ENCODE measurements at regions not wholly inside any gene's neighbourhood (a gene's known extent, or its start where the extent isn't known, plus 50 kb on each side); places are given as distances from the start of the nearest gene placed in this dataset.

DNA sequence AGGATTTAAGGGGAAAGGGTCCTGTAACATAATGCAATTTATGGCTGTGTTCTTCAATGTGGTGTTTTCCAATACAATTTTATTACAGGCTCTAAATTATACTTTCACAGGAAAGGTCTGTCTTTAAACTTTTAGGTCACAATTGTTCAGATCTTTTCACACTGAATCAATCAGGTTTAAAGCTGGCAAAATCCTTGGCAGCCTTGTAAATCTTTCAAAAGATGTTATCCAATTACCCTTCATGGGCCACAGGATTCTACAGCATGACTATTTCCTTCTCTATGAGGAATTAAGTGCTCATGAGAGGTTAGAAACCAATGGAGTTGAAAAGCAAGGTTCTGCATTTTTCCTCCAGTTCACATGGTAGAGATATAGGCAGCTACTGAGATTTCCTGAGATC is 211.5 kb upstream of the MIR17HG start:
- Histone ChIP-seq H3K27ac (ENCODE audit: low read depth) (no peak overlapping the region), H3F3A (replicated peaks; ENCODE audit: low read depth) (no peaks in the 10 kb centered on the region), H3K79me2 (replicated peaks; ENCODE audit: insufficient read depth) (no peaks in the 10 kb centered on the region), H3K27me3 (ENCODE audit: insufficient read depth) (no peaks in the 10 kb centered on the region), H4K20me1 (replicated peaks; ENCODE audit: insufficient read depth) (no peaks in the 10 kb centered on the region), H3K9me2 (ENCODE audit: insufficient read depth) (no peaks in the 10 kb centered on the region), H3K4me2 (no peak overlapping the region), H3K4me1 (ENCODE audit: insufficient read depth) (peaks cover 45% of the 10 kb centered on the region), H3K4me3 (no peak overlapping the region), H2AFZ (no peak overlapping the region), H3K36me3 (ENCODE audit: insufficient read depth) (no peaks in the 10 kb centered on the region)
- no peak overlapping the region for H3K4me3 Mint-ChIP-seq
- H3K9me3 Mint-ChIP-seq: 0 out of 3 replicates have a peak, but pooled peaks cover 3% of the 10 kb centered on the region
- H3K27me3 Mint-ChIP-seq (ENCODE audit: insufficient read depth, low read depth, poor library complexity): no peaks in the 10 kb centered on the region
- TF ChIP-seq CREB1 (CRISPR knock-in tag; IDR thresholded peaks at IDR 0.05; ENCODE audit: low read depth) (no peak), POLR2AphosphoS5 (IDR thresholded peaks at IDR 0.05; ENCODE audit: low read depth) (no peak)
- H3K4me1 Mint-ChIP-seq: peaks cover 49% of the 10 kb centered on the region
- ATAC-seq (no peak), DNase-seq (ENCODE audit: low spot score) (no peak)
- H3K27ac Mint-ChIP-seq: no peak overlapping the region
- H3K36me3 Mint-ChIP-seq (ENCODE audit: low read depth): no peaks in the 10 kb centered on the region

DNA sequence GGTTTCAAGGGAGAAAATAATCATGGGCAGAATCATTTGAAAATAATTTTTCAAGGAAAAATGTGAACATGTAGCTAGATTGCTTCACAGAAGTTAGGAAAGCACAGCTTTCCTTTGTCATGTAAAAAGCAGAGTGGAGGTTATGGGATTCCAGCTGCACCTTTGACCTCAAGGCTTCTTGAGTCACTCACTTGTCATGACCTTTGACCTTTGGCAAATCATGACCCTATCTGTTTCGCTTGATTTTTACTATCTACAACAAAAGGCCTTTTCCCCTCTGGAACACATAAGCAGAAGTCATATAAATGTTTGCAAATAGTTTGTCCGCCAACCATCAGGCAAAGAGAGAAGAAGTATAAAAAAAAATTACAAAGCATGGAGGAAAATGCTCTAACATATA is 210.7 kb upstream of the MIR17HG start:
- Mint-ChIP-seq H3K27me3 (ENCODE audit: insufficient read depth, low read depth, poor library complexity) (no peaks in the 10 kb centered on the region), H3K36me3 (ENCODE audit: low read depth) (no peaks in the 10 kb centered on the region), H3K4me3 (no peak overlapping the region), H3K27ac (no peak overlapping the region), H3K4me1 (peaks cover 50% of the 10 kb centered on the region), H3K9me3 (0 out of 3 replicates have a peak, but pooled peaks cover 1% of the 10 kb centered on the region)
- Histone ChIP-seq H3K4me3 (no peak overlapping the region), H3K9me2 (ENCODE audit: insufficient read depth) (no peaks in the 10 kb centered on the region), H3K27me3 (ENCODE audit: insufficient read depth) (no peaks in the 10 kb centered on the region), H3K27ac (ENCODE audit: low read depth) (no peak overlapping the region), H3K4me2 (no peak overlapping the region), H3K36me3 (ENCODE audit: insufficient read depth) (no peaks in the 10 kb centered on the region), H3F3A (replicated peaks; ENCODE audit: low read depth) (no peaks in the 10 kb centered on the region), H3K79me2 (replicated peaks; ENCODE audit: insufficient read depth) (no peaks in the 10 kb centered on the region), H2AFZ (no peak overlapping the region), H4K20me1 (replicated peaks; ENCODE audit: insufficient read depth) (no peaks in the 10 kb centered on the region), H3K4me1 (ENCODE audit: insufficient read depth) (peaks cover 45% of the 10 kb centered on the region)
- ATAC-seq: no peak
- DNase-seq (ENCODE audit: low spot score): no peak
- TF ChIP-seq ZNF331 (CRISPR knock-in tag; IDR thresholded peaks at IDR 0.05; ENCODE audit: low read depth): no peak
- no peak for TF ChIP-seq JUNB (IDR thresholded peaks at IDR 0.05; ENCODE audit: unreplicated experiment)
- no peak for TF ChIP-seq NANOG (IDR thresholded peaks at IDR 0.05; ENCODE audit: borderline replicate concordance)
- no peak for TF ChIP-seq CREB1 (CRISPR knock-in tag; IDR thresholded peaks at IDR 0.05; ENCODE audit: low read depth)
- TF ChIP-seq EZH2phosphoT487 (IDR thresholded peaks at IDR 0.05; ENCODE audit: unreplicated experiment): no peak
- TF ChIP-seq, protein P1, sequence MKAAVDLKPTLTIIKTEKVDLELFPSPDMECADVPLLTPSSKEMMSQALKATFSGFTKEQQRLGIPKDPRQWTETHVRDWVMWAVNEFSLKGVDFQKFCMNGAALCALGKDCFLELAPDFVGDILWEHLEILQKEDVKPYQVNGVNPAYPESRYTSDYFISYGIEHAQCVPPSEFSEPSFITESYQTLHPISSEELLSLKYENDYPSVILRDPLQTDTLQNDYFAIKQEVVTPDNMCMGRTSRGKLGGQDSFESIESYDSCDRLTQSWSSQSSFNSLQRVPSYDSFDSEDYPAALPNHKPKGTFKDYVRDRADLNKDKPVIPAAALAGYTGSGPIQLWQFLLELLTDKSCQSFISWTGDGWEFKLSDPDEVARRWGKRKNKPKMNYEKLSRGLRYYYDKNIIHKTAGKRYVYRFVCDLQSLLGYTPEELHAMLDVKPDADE (IDR thresholded peaks at IDR 0.05): no peak
- TF ChIP-seq POLR2AphosphoS5 (IDR thresholded peaks at IDR 0.05; ENCODE audit: low read depth): no peak
- no peak for TF ChIP-seq REST (IDR thresholded peaks at IDR 0.05; ENCODE audit: unreplicated experiment)
- no peak for TF ChIP-seq CTCF (conservative IDR thresholded peaks at IDR 0.05; ENCODE audit: low read depth in 2 of 2)
- TF ChIP-seq, protein P2, sequence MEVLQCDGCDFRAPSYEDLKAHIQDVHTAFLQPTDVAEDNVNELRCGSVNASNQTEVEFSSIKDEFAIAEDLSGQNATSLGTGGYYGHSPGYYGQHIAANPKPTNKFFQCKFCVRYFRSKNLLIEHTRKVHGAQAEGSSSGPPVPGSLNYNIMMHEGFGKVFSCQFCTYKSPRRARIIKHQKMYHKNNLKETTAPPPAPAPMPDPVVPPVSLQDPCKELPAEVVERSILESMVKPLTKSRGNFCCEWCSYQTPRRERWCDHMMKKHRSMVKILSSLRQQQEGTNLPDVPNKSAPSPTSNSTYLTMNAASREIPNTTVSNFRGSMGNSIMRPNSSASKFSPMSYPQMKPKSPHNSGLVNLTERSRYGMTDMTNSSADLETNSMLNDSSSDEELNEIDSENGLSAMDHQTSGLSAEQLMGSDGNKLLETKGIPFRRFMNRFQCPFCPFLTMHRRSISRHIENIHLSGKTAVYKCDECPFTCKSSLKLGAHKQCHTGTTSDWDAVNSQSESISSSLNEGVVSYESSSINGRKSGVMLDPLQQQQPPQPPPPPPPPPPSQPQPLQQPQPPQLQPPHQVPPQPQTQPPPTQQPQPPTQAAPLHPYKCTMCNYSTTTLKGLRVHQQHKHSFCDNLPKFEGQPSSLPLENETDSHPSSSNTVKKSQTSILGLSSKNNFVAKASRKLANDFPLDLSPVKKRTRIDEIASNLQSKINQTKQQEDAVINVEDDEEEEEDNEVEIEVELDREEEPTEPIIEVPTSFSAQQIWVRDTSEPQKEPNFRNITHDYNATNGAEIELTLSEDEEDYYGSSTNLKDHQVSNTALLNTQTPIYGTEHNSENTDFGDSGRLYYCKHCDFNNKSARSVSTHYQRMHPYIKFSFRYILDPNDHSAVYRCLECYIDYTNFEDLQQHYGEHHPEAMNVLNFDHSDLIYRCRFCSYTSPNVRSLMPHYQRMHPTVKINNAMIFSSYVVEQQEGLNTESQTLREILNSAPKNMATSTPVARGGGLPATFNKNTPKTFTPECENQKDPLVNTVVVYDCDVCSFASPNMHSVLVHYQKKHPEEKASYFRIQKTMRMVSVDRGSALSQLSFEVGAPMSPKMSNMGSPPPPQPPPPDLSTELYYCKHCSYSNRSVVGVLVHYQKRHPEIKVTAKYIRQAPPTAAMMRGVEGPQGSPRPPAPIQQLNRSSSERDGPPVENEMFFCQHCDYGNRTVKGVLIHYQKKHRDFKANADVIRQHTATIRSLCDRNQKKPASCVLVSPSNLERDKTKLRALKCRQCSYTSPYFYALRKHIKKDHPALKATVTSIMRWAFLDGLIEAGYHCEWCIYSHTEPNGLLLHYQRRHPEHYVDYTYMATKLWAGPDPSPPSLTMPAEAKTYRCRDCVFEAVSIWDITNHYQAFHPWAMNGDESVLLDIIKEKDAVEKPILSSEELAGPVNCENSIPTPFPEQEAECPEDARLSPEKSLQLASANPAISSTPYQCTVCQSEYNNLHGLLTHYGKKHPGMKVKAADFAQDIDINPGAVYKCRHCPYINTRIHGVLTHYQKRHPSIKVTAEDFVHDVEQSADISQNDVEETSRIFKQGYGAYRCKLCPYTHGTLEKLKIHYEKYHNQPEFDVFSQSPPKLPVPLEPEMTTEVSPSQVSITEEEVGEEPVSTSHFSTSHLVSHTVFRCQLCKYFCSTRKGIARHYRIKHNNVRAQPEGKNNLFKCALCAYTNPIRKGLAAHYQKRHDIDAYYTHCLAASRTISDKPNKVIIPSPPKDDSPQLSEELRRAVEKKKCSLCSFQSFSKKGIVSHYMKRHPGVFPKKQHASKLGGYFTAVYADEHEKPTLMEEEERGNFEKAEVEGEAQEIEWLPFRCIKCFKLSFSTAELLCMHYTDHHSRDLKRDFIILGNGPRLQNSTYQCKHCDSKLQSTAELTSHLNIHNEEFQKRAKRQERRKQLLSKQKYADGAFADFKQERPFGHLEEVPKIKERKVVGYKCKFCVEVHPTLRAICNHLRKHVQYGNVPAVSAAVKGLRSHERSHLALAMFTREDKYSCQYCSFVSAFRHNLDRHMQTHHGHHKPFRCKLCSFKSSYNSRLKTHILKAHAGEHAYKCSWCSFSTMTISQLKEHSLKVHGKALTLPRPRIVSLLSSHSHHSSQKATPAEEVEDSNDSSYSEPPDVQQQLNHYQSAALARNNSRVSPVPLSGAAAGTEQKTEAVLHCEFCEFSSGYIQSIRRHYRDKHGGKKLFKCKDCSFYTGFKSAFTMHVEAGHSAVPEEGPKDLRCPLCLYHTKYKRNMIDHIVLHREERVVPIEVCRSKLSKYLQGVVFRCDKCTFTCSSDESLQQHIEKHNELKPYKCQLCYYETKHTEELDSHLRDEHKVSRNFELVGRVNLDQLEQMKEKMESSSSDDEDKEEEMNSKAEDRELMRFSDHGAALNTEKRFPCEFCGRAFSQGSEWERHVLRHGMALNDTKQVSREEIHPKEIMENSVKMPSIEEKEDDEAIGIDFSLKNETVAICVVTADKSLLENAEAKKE (CRISPR knock-in tag; IDR thresholded peaks at IDR 0.05): no peak

All from GM23338 (cell line).